ENCODE measurements at regions not wholly inside any gene's neighbourhood (a gene's known extent, or its start where the extent isn't known, plus 50 kb on each side); places are given as distances from the start of the nearest gene placed in this dataset.
"Not testable (repeated sequence)": the region's sequence is repeated elsewhere in the genome, so short reads cannot be mapped to it uniquely, and the experiment has no call there.

DNA sequence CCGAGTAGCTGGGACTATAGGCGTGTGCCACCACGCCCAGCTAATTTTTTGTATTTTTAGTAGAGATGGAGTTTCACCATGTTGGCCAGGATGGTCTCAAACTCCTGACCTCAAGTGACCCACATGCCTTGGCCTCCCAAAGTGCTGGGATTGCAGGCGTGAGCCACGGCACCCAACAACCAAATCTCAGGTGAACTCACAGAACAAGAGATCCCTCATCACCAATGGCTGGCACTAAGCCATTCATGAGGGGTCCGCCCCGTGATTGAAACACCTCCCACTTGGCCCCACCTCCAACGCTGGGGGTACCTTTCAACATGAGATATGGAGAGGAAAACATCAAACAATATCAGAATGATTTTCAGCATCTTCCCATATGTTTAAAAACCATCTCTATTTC lies 94.2 kb downstream of the TEX36 start:
- DNase-seq; H3K27ac ChIP-seq (ENCODE audit: low read depth in 2 of 2, low read length in 1 of 2); H3K4me3 ChIP-seq (ENCODE audit: low read depth in 2 of 2, low read length in 1 of 2); H3K36me3 ChIP-seq (replicated peaks in 1 of 2; ENCODE audit: control insufficient read depth in 1 of 2, insufficient read depth in 2 of 2, low read length in 1 of 2); H3K79me2 ChIP-seq (ENCODE audit: insufficient read depth); H2AFZ ChIP-seq (ENCODE audit: low read depth); H3K9me3 ChIP-seq; H3K9ac ChIP-seq; H3K4me2 ChIP-seq; POLR2A ChIA-PET; H3F3A ChIP-seq (replicated peaks; ENCODE audit: insufficient read depth); H3K27me3 ChIP-seq (ENCODE audit: insufficient read depth); H3K9me2 ChIP-seq; CTCF ChIA-PET; H3K4me1 ChIP-seq (ENCODE audit: control insufficient read depth in 1 of 2, insufficient read depth in 2 of 2, low read depth in 1 of 2, low read length in 1 of 2); H4K20me1 ChIP-seq (ENCODE audit: insufficient read depth): not testable (repeated sequence)
- WGBS (ENCODE audit: low lambda C conversion rate) = 38% methylated on average over 8 of the region's 8 CpGs

DNA sequence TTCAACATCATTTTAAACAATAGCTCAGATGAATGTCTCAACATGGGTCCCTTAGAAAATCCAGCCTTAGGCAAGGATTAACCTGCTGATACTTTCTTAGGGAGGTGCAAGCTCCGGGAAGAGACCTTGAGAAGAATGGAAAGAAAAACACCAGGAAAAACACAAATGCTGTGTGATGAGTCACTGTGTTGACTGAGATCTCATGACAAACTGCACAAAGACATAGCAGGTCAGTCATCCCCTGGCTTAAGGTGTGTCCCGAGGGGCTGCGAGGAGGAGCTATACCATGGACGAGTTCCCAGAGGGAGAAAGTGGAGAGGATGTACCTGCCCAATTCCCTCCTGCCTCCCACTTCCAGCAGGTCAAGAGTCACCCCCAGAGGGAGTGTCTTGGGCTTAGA lies 98.0 kb downstream of the TEX36 start:
- H3K9me2 ChIP-seq = no peaks in the 10 kb centered on the region

More for the DNA sequence above, 98.0 kb downstream of the TEX36 start:
- Histone ChIP-seq H3K79me2 (ENCODE audit: insufficient read depth) (no peaks in the 10 kb centered on the region), H3K27ac (ENCODE audit: low read depth in 2 of 2, low read length in 1 of 2) (no peak overlapping the region), H2AFZ (ENCODE audit: low read depth) (no peak overlapping the region), H4K20me1 (ENCODE audit: insufficient read depth) (no peaks in the 10 kb centered on the region), H3K4me2 (no peak overlapping the region), H3K9me3 (no peaks in the 10 kb centered on the region), H3F3A (replicated peaks; ENCODE audit: insufficient read depth) (no peaks in the 10 kb centered on the region), H3K4me3 (ENCODE audit: low read depth in 2 of 2, low read length in 1 of 2) (no peak overlapping the region), H3K9ac (no peak overlapping the region), H3K27me3 (ENCODE audit: insufficient read depth) (no peaks in the 10 kb centered on the region), H3K4me1 (ENCODE audit: control insufficient read depth in 1 of 2, insufficient read depth in 2 of 2, low read depth in 1 of 2, low read length in 1 of 2) (no peaks in the 10 kb centered on the region), H3K36me3 (replicated peaks in 1 of 2; ENCODE audit: control insufficient read depth in 1 of 2, insufficient read depth in 2 of 2, low read length in 1 of 2) (no peaks in the 10 kb centered on the region)
- ChIA-PET CTCF (no interaction called here), POLR2A (no interaction called here)
- DNase-seq = no peak
- WGBS (ENCODE audit: low lambda C conversion rate) = 27% methylated on average over 4 of the region's 4 CpGs
- TF ChIP-seq TAF1 (IDR thresholded peaks at IDR 0.05; ENCODE audit: borderline replicate concordance, low read depth, low read length) (no peak), MXI1 (IDR thresholded peaks at IDR 0.05; ENCODE audit: low read depth, low read length) (no peak), TCF12 (IDR thresholded peaks at IDR 0.05) (no peak), SIN3A (IDR thresholded peaks at IDR 0.05; ENCODE audit: borderline replicate concordance, low read depth, low read length) (no peak), RXRA (IDR thresholded peaks at IDR 0.05; ENCODE audit: borderline replicate concordance, low read depth) (no peak), RFX5 (IDR thresholded peaks at IDR 0.05; ENCODE audit: low read length) (no peak), ELF1 (IDR thresholded peaks at IDR 0.05) (no peak), GABPA (IDR thresholded peaks at IDR 0.05; ENCODE audit: low read depth) (no peak), POLR2AphosphoS5 (IDR thresholded peaks at IDR 0.05; ENCODE audit: low read depth, low read length) (no peak), SMC3 (IDR thresholded peaks at IDR 0.05; ENCODE audit: low read depth, low read length) (no peak), RCOR1 (IDR thresholded peaks at IDR 0.05; ENCODE audit: low read length) (no peak), NFIC (IDR thresholded peaks at IDR 0.05; ENCODE audit: borderline replicate concordance) (no peak), EZH2phosphoT487 (IDR thresholded peaks at IDR 0.05; ENCODE audit: borderline replicate concordance, low read depth) (no peak)
- TF ChIP-seq, protein P1, sequence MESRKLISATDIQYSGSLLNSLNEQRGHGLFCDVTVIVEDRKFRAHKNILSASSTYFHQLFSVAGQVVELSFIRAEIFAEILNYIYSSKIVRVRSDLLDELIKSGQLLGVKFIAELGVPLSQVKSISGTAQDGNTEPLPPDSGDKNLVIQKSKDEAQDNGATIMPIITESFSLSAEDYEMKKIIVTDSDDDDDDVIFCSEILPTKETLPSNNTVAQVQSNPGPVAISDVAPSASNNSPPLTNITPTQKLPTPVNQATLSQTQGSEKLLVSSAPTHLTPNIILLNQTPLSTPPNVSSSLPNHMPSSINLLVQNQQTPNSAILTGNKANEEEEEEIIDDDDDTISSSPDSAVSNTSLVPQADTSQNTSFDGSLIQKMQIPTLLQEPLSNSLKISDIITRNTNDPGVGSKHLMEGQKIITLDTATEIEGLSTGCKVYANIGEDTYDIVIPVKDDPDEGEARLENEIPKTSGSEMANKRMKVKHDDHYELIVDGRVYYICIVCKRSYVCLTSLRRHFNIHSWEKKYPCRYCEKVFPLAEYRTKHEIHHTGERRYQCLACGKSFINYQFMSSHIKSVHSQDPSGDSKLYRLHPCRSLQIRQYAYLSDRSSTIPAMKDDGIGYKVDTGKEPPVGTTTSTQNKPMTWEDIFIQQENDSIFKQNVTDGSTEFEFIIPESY (IDR thresholded peaks at IDR 0.05; ENCODE audit: borderline replicate concordance, low read depth) = no peak
- TF ChIP-seq, protein P2, sequence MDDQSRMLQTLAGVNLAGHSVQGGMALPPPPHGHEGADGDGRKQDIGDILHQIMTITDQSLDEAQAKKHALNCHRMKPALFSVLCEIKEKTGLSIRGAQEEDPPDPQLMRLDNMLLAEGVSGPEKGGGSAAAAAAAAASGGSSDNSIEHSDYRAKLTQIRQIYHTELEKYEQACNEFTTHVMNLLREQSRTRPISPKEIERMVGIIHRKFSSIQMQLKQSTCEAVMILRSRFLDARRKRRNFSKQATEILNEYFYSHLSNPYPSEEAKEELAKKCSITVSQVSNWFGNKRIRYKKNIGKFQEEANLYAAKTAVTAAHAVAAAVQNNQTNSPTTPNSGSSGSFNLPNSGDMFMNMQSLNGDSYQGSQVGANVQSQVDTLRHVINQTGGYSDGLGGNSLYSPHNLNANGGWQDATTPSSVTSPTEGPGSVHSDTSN (IDR thresholded peaks at IDR 0.05) = no peak
- TF ChIP-seq, protein P3, sequence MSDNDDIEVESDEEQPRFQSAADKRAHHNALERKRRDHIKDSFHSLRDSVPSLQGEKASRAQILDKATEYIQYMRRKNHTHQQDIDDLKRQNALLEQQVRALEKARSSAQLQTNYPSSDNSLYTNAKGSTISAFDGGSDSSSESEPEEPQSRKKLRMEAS (IDR thresholded peaks at IDR 0.05; ENCODE audit: low read depth) = no peak
- TF ChIP-seq, protein P4, sequence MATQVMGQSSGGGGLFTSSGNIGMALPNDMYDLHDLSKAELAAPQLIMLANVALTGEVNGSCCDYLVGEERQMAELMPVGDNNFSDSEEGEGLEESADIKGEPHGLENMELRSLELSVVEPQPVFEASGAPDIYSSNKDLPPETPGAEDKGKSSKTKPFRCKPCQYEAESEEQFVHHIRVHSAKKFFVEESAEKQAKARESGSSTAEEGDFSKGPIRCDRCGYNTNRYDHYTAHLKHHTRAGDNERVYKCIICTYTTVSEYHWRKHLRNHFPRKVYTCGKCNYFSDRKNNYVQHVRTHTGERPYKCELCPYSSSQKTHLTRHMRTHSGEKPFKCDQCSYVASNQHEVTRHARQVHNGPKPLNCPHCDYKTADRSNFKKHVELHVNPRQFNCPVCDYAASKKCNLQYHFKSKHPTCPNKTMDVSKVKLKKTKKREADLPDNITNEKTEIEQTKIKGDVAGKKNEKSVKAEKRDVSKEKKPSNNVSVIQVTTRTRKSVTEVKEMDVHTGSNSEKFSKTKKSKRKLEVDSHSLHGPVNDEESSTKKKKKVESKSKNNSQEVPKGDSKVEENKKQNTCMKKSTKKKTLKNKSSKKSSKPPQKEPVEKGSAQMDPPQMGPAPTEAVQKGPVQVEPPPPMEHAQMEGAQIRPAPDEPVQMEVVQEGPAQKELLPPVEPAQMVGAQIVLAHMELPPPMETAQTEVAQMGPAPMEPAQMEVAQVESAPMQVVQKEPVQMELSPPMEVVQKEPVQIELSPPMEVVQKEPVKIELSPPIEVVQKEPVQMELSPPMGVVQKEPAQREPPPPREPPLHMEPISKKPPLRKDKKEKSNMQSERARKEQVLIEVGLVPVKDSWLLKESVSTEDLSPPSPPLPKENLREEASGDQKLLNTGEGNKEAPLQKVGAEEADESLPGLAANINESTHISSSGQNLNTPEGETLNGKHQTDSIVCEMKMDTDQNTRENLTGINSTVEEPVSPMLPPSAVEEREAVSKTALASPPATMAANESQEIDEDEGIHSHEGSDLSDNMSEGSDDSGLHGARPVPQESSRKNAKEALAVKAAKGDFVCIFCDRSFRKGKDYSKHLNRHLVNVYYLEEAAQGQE (IDR thresholded peaks at IDR 0.05; ENCODE audit: low read depth, low read length) = no peak

Data from SK-N-SH (cell line).